Nephron progenitor cell (in vitro differentiated cells): ENCODE measurements at regions not wholly inside any gene's neighbourhood (a gene's known extent, or its start where the extent isn't known, plus 50 kb on each side); places are given as distances from the start of the nearest gene placed in this dataset.
A peak's percentile ranks its signal among the peaks of the same experiment; 100 is the strongest.

Experiments
- DNase-seq: peaks from one replicate; pipeline ENCODE4 v3.0.0; 2021
- H3K27ac Mint-ChIP-seq: 2 replicates; pipeline ENCODE4 v1.8.0; 2021; ENCODE audit warnings: mild to moderate bottlenecking, moderate library complexity, mixed read lengths
- H3K27me3 Mint-ChIP-seq: 2 replicates; pipeline ENCODE4 v1.8.0; 2021; ENCODE audit warnings: mild to moderate bottlenecking, low read depth, mixed read lengths; ENCODE audit not compliant: poor library complexity
- H3K36me3 Mint-ChIP-seq: 2 replicates; pipeline ENCODE4 v1.8.0; 2021; ENCODE audit warnings: low read depth, mixed read lengths
- H3K4me1 Mint-ChIP-seq: 2 replicates; pipeline ENCODE4 v1.8.0; 2021; ENCODE audit warnings: mixed read lengths
- H3K4me3 Mint-ChIP-seq: 2 replicates; pipeline ENCODE4 v1.8.0; 2021; ENCODE audit warnings: mild to moderate bottlenecking, moderate library complexity, mixed read lengths
- H3K9me3 Mint-ChIP-seq: 2 replicates; pipeline ENCODE4 v1.8.0; 2021; ENCODE audit warnings: mild to moderate bottlenecking, moderate library complexity, mixed read lengths
- TF ChIP-seq, protein P1 (sequence below): fragments of 200-600 bp; sonication (generic); IDR thresholded peaks from 2 replicates; pipeline ENCODE4 v1.5.0; 2021; ENCODE audit warnings: antibody characterized with exemption

DNA sequence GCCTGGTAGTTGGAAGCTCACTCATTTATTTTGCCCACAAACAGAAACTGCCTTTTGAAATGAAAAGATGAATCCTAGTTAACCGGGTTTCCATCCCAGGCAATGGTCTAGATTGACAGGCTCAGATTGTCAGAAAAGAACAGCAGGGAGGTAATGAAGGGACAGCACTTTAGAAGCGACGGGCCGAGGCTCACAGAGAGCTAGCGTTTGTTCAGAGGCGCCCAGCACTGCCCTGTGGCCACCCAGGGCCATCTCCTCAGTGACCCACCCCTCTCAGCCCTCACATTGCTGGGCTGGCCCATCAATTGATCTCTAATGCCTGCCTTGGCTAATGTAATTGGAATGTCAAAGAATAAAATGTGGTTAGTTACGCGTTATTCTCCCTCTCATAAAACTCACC is 304.8 kb downstream of the CDCA7 start:
- Mint-ChIP-seq H3K4me3 (no peak overlapping the region), H3K36me3 (no peaks in the 10 kb centered on the region), H3K27me3 (peaks cover 20% of the 10 kb centered on the region), H3K27ac (no peak overlapping the region), H3K9me3 (no peaks in the 10 kb centered on the region), H3K4me1 (peaks cover 55% of the 10 kb centered on the region)
- DNase-seq = no peak
- TF ChIP-seq, protein P1, sequence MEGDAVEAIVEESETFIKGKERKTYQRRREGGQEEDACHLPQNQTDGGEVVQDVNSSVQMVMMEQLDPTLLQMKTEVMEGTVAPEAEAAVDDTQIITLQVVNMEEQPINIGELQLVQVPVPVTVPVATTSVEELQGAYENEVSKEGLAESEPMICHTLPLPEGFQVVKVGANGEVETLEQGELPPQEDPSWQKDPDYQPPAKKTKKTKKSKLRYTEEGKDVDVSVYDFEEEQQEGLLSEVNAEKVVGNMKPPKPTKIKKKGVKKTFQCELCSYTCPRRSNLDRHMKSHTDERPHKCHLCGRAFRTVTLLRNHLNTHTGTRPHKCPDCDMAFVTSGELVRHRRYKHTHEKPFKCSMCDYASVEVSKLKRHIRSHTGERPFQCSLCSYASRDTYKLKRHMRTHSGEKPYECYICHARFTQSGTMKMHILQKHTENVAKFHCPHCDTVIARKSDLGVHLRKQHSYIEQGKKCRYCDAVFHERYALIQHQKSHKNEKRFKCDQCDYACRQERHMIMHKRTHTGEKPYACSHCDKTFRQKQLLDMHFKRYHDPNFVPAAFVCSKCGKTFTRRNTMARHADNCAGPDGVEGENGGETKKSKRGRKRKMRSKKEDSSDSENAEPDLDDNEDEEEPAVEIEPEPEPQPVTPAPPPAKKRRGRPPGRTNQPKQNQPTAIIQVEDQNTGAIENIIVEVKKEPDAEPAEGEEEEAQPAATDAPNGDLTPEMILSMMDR = no peak

GRCh38 chr2:173661586-173661985 is 303.6 kb downstream of the SP3 start:
- TF ChIP-seq, protein P1 = no peak
- Mint-ChIP-seq H3K36me3 (no peaks in the 10 kb centered on the region), H3K4me1 (peaks cover 64% of the 10 kb centered on the region), H3K4me3 (no peak overlapping the region), H3K27ac (no peak overlapping the region), H3K9me3 (no peaks in the 10 kb centered on the region), H3K27me3 (peaks cover 18% of the 10 kb centered on the region)
- no peak for DNase-seq

- TF ChIP-seq, protein P1 = no peak
- Mint-ChIP-seq H3K36me3 (no peaks in the 10 kb centered on the region), H3K27ac (no peak overlapping the region), H3K9me3 (no peaks in the 10 kb centered on the region), H3K4me3 (no peak overlapping the region), H3K27me3 (peaks cover 15% of the 10 kb centered on the region), H3K4me1 (peaks cover 71% of the 10 kb centered on the region)
- DNase-seq = no peak
These were observed 301.8 kb downstream of the SP3 start for GRCh38 chr2:173663353-173663752.

DNA sequence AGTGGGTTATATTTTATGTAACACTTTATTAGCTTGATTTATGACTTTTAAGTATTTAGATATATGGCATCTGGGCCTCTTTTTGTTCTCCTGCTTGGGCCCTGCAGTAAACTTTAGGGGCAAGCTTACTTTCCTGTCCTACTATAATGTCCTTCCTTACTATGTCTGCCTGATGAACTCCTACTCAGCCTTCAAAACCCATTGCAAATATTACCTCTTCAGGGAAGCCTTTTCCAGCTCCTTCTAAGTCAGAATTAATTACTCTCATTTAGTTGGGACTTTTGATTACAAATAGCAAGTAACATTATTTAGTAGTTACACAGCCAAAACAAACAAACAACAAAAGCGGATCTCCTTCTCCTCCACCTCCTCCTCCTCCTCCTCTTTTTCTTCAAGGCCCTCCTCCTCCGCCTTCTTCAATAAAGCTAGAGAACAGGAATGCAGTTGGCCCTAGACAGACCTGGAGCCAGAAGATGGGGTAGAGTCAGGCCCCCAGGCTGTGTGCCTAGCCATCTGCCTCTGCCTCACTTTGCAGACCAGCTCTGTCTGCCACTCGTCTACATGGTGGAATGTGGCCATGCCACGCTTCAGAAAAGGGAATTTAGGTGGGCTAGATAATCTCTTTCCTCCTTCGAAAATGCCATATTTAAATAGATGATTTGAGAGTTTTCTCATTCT is 301.2 kb downstream of the SP3 start:
- H3K36me3 Mint-ChIP-seq = no peaks in the 10 kb centered on the region
- no peaks in the 10 kb centered on the region for H3K9me3 Mint-ChIP-seq
- peak overlapping the region; percentile 64 for H3K27ac Mint-ChIP-seq
- DNase-seq = no peak
- TF ChIP-seq, protein P1 = no peak
- H3K4me1 Mint-ChIP-seq = peaks cover 69% of the 10 kb centered on the region
- peak overlapping the region; percentile 8 for H3K4me3 Mint-ChIP-seq
- peaks cover 15% of the 10 kb centered on the region for H3K27me3 Mint-ChIP-seq

GRCh38 chr2:173664513-173664910 is 300.7 kb downstream of the SP3 start:
- no peaks in the 10 kb centered on the region for H3K9me3 Mint-ChIP-seq
- H3K27me3 Mint-ChIP-seq = peaks cover 19% of the 10 kb centered on the region
- H3K4me1 Mint-ChIP-seq = peaks cover 64% of the 10 kb centered on the region
- H3K36me3 Mint-ChIP-seq = no peaks in the 10 kb centered on the region
- H3K27ac Mint-ChIP-seq = no peak overlapping the region
- DNase-seq = no peak
- TF ChIP-seq, protein P1 = no peak
- H3K4me3 Mint-ChIP-seq = no peak overlapping the region
